ENCODE measurements at regions not wholly inside any gene's neighbourhood (a gene's known extent, or its start where the extent isn't known, plus 50 kb on each side); places are given as distances from the start of the nearest gene placed in this dataset.

GRCh38 chr1:89464008-89464407 lies 60.6 kb upstream of the LRRC8B start:
- no peak for TF ChIP-seq CREB1 (CRISPR knock-in tag; IDR thresholded peaks at IDR 0.05; ENCODE audit: low read depth)
- no peak for TF ChIP-seq CTCF (conservative IDR thresholded peaks at IDR 0.05; ENCODE audit: low read depth in 2 of 2)
- TF ChIP-seq POLR2AphosphoS5 (IDR thresholded peaks at IDR 0.05; ENCODE audit: low read depth) = no peak
- TF ChIP-seq EZH2phosphoT487 (IDR thresholded peaks at IDR 0.05; ENCODE audit: unreplicated experiment) = no peak
- no peak for TF ChIP-seq EZH2 (IDR thresholded peaks at IDR 0.05; ENCODE audit: low read depth, unreplicated experiment)
- no peak for TF ChIP-seq ZNF331 (CRISPR knock-in tag; IDR thresholded peaks at IDR 0.05; ENCODE audit: low read depth)
- TF ChIP-seq ZNF462 (CRISPR knock-in tag; IDR thresholded peaks at IDR 0.05) = no peak
- TF ChIP-seq REST (IDR thresholded peaks at IDR 0.05; ENCODE audit: unreplicated experiment) = no peak
- TF ChIP-seq JUNB (IDR thresholded peaks at IDR 0.05; ENCODE audit: unreplicated experiment) = no peak
- no peak for TF ChIP-seq STAT1 (IDR thresholded peaks at IDR 0.05; ENCODE audit: unreplicated experiment)
- TF ChIP-seq NANOG (IDR thresholded peaks at IDR 0.05; ENCODE audit: borderline replicate concordance) = no peak
- no peak for TF ChIP-seq ZNF114 (CRISPR knock-in tag; IDR thresholded peaks at IDR 0.05)

All from GM23338 (cell line).